Ishikawa (cell line): ENCODE measurements at regions not wholly inside any gene's neighbourhood (a gene's known extent, or its start where the extent isn't known, plus 50 kb on each side); places are given as distances from the start of the nearest gene placed in this dataset.

Experiments
- CEBPB ChIP-seq: IDR thresholded peaks from 2 replicates; pipeline ENCODE4 v1.6.1; 2012
- CREB1 ChIP-seq: IDR thresholded peaks from 2 replicates; pipeline ENCODE4 v1.6.1; 2012; ENCODE audit warnings: low read depth
- EGR1 ChIP-seq: IDR thresholded peaks from 2 replicates; pipeline ENCODE4 v1.6.1; 2012
- EP300 ChIP-seq: IDR thresholded peaks from 2 replicates; pipeline ENCODE4 v1.6.1; 2012; ENCODE audit warnings: borderline replicate concordance
- MAX ChIP-seq: IDR thresholded peaks from 2 replicates; pipeline ENCODE4 v1.6.1; 2012
- NFIC ChIP-seq: IDR thresholded peaks from 2 replicates; pipeline ENCODE4 v1.6.1; 2012
- RAD21 ChIP-seq: IDR thresholded peaks from 2 replicates; pipeline ENCODE4 v1.6.1; 2012; ENCODE audit warnings: low read depth
- REST ChIP-seq: IDR thresholded peaks from 2 replicates; pipeline ENCODE4 v1.6.1; 2012; ENCODE audit warnings: low read depth, mild to moderate bottlenecking
- TAF1 ChIP-seq: IDR thresholded peaks from 2 replicates; pipeline ENCODE4 v1.6.1; 2012; ENCODE audit warnings: low read depth, mild to moderate bottlenecking
- TCF12 ChIP-seq: IDR thresholded peaks from 2 replicates; pipeline ENCODE4 v1.6.1; 2012; ENCODE audit warnings: low read depth
- TEAD4 ChIP-seq: IDR thresholded peaks from 2 replicates; pipeline ENCODE4 v1.6.1; 2012
- YY1 ChIP-seq: IDR thresholded peaks from 2 replicates; pipeline ENCODE4 v1.6.1; 2012; ENCODE audit warnings: low read depth
- ZBTB7A ChIP-seq: IDR thresholded peaks from 2 replicates; pipeline ENCODE4 v1.6.1; 2012; ENCODE audit warnings: low read depth

DNA sequence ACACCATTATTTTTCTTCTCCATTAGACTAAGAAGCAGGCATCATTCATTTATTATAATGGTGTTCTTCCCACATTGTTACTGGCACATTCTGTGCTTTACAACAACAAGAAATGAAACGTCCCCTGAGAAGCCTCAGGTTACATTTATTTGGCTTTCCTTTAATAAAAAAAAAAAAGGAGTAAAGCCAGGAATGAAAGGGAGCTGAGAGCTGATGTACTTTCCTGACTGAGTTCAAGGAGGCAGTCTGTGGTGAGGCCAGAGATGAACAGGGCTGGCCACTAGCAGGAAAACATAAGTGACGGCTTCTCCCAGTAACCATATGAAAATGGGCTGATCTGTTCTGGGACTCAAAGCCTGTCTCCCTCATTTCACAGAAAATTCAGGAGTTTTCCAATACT, 742.1 kb downstream of the MAFB start:
- no peak for TF ChIP-seq YY1
- TF ChIP-seq CEBPB, result no peak
- no peak for TF ChIP-seq MAX
- no peak for TF ChIP-seq TAF1
- no peak for TF ChIP-seq CREB1
- TF ChIP-seq NFIC, result no peak
- no peak for TF ChIP-seq EP300
- no peak for TF ChIP-seq EGR1
- TF ChIP-seq TEAD4, result no peak
- TF ChIP-seq REST, result no peak
- no peak for TF ChIP-seq RAD21
- no peak for TF ChIP-seq TCF12
- no peak for TF ChIP-seq ZBTB7A
